Smooth muscle cell (in vitro differentiated cells): ENCODE measurements at regions not wholly inside any gene's neighbourhood (a gene's known extent, or its start where the extent isn't known, plus 50 kb on each side); places are given as distances from the start of the nearest gene placed in this dataset.

Experiments
- DNase-seq: peaks from one replicate; lab custom pipeline; 2025; ENCODE audit not compliant: unreplicated experiment; lab: John Stamatoyannopoulos, UW
- H2AFZ ChIP-seq: fragments of 200-600 bp; sonication (generic); 2 replicates; pipeline ENCODE4 v1.6.0; 2016; ENCODE audit warnings: antibody characterized with exemption, low read depth, mild to moderate bottlenecking
- H3F3A ChIP-seq: fragments of 200-600 bp; sonication (generic); 2 replicates; pipeline ENCODE4 v1.6.0; 2017; ENCODE audit warnings: antibody characterized with exemption, low read depth
- H3K27ac ChIP-seq: fragments of 200-600 bp; sonication (generic); 2 replicates; pipeline ENCODE4 v1.5.1; 2016; ENCODE audit warnings: low read depth, mild to moderate bottlenecking
- H3K27me3 ChIP-seq: fragments of 200-600 bp; sonication (generic); 2 replicates; pipeline ENCODE4 v1.6.1; 2016; ENCODE audit warnings: low read depth, mild to moderate bottlenecking
- H3K36me3 ChIP-seq: fragments of 200-600 bp; sonication (generic); 2 replicates; pipeline ENCODE4 v1.5.1; 2016; ENCODE audit warnings: low read depth
- H3K4me1 ChIP-seq: fragments of 200-600 bp; sonication (generic); 2 replicates; pipeline ENCODE4 v1.5.1; 2016; ENCODE audit warnings: low read depth
- H3K4me2 ChIP-seq: fragments of 200-600 bp; sonication (generic); 2 replicates; pipeline ENCODE4 v1.6.0; 2016; ENCODE audit warnings: mild to moderate bottlenecking
- H3K4me3 ChIP-seq: fragments of 200-600 bp; sonication (generic); 2 replicates; pipeline ENCODE4 v1.5.1; 2016; ENCODE audit warnings: mild to moderate bottlenecking
- H3K79me2 ChIP-seq: fragments of 200-600 bp; sonication (generic); 2 replicates; pipeline ENCODE4 v1.6.0; 2016; ENCODE audit warnings: low read depth, mild to moderate bottlenecking
- H3K9ac ChIP-seq: fragments of 200-600 bp; sonication (generic); 2 replicates; pipeline ENCODE4 v1.6.0; 2016; ENCODE audit warnings: low read depth
- H3K9me3 ChIP-seq: fragments of 200-600 bp; sonication (generic); replicated peaks from 2 replicates; pipeline ENCODE4 v1.5.1; 2016; ENCODE audit warnings: low read depth
- H4K20me1 ChIP-seq: fragments of 200-600 bp; sonication (generic); 2 replicates; pipeline ENCODE4 v1.6.0; 2016; ENCODE audit warnings: low read depth
- WGBS: methylation state at CpG from one replicate; pipeline ENCODE4 v1.1.7; 2016; ENCODE audit warnings: low lambda C conversion rate; 5-methylcytosine and 5-hydroxymethylcytosine counted together
- TF ChIP-seq, protein P1 (sequence below): fragments of 200-600 bp; sonication (generic); IDR thresholded peaks from 2 replicates; pipeline ENCODE4 v1.5.1; 2017; ENCODE audit warnings: borderline replicate concordance, mild to moderate bottlenecking, antibody characterized with exemption; ENCODE audit not compliant: insufficient read depth, poor library complexity, severe bottlenecking

DNA sequence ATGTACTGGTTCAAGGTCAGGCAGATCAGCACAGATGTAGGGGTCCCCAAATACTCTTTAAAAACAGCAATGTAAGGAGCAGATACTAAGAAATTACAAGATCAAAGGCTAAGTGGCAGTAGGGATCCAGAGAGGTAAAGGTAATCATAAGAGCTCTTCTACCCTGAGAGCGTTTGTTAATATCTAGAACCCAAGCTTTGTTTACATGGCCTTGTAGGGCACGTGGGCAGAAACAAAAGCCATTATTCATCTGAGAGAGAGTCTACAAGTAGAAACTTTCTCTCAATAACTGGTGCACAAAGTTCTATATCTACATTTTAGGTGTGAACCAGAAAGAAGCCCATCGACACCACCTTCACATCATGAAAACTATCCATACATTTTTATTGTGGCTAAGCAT lies 225.6 kb upstream of the PCDH10 start:
- H3K36me3 ChIP-seq = no peaks in the 10 kb centered on the region
- no peak overlapping the region for H3K9ac ChIP-seq
- no peaks in the 10 kb centered on the region for H3K4me1 ChIP-seq
- DNase-seq = no peak
- WGBS = 54% methylated on average over 3 of the region's 3 CpGs
- H3F3A ChIP-seq = no peaks in the 10 kb centered on the region
- H4K20me1 ChIP-seq = no peaks in the 10 kb centered on the region
- no peak overlapping the region for H3K4me2 ChIP-seq
- no peaks in the 10 kb centered on the region for H3K9me3 ChIP-seq
- H3K4me3 ChIP-seq = no peak overlapping the region
- H3K27ac ChIP-seq = no peak overlapping the region
- no peaks in the 10 kb centered on the region for H3K79me2 ChIP-seq
- no peak overlapping the region for H2AFZ ChIP-seq
- TF ChIP-seq, protein P1, sequence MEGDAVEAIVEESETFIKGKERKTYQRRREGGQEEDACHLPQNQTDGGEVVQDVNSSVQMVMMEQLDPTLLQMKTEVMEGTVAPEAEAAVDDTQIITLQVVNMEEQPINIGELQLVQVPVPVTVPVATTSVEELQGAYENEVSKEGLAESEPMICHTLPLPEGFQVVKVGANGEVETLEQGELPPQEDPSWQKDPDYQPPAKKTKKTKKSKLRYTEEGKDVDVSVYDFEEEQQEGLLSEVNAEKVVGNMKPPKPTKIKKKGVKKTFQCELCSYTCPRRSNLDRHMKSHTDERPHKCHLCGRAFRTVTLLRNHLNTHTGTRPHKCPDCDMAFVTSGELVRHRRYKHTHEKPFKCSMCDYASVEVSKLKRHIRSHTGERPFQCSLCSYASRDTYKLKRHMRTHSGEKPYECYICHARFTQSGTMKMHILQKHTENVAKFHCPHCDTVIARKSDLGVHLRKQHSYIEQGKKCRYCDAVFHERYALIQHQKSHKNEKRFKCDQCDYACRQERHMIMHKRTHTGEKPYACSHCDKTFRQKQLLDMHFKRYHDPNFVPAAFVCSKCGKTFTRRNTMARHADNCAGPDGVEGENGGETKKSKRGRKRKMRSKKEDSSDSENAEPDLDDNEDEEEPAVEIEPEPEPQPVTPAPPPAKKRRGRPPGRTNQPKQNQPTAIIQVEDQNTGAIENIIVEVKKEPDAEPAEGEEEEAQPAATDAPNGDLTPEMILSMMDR = no peak
- no peaks in the 10 kb centered on the region for H3K27me3 ChIP-seq

DNA sequence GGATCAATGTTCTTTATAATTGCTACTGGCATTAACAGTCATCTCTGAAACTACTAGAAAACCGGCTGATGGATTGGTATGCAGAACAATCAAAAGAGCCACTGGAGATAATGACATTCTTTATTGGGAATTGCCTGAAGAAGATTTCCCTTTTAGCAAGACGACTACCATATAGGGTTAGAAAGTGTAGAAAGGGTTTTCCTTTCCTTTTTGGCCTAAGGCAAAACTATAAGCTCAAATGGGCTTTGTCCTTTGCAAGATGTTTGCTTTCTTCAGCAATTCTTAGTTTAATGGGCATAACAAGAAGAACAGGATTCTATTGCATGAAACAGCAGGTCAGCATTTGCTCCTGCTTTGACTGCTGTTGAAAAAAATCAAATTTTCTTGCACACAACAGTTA lies 214.2 kb upstream of the PCDH10 start:
- Histone ChIP-seq H3K4me3 (no peak overlapping the region), H3K79me2 (no peaks in the 10 kb centered on the region), H3K9ac (no peak overlapping the region), H3K9me3 (no peaks in the 10 kb centered on the region), H3K27me3 (no peaks in the 10 kb centered on the region), H3K4me1 (no peaks in the 10 kb centered on the region), H3F3A (no peaks in the 10 kb centered on the region), H3K36me3 (no peaks in the 10 kb centered on the region), H4K20me1 (no peaks in the 10 kb centered on the region), H2AFZ (no peak overlapping the region), H3K27ac (no peak overlapping the region), H3K4me2 (no peak overlapping the region)
- WGBS = 20% methylated on average over 2 of the region's 2 CpGs
- DNase-seq = no peak
- TF ChIP-seq, protein P1 = no peak

DNA sequence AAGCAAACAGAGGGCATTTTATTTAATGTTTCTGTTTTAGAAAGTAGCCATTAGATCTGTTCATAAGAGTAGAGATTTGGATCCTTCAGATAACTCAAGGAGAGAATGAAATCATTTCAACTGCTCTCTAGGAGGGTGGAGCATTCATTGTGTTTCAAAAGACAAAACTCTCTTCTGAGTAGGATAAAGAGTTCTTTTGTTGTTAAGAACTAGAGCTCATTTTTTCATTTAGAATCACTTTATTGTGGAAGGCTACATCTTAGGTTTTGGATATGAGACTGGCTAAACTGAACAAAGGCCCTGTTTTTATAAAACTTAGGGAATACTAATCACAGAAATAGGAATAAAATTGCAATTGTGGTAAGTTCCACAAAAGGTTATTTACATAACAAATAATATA lies 193.9 kb upstream of the PCDH10 start:
- Histone ChIP-seq H3K27ac (no peak overlapping the region), H3K4me3 (no peak overlapping the region), H3K9ac (no peak overlapping the region), H3K27me3 (no peaks in the 10 kb centered on the region), H3K36me3 (no peaks in the 10 kb centered on the region), H4K20me1 (no peaks in the 10 kb centered on the region), H3K9me3 (no peaks in the 10 kb centered on the region), H3K79me2 (no peaks in the 10 kb centered on the region), H2AFZ (no peak overlapping the region), H3K4me1 (no peaks in the 10 kb centered on the region), H3K4me2 (no peak overlapping the region), H3F3A (no peaks in the 10 kb centered on the region)
- TF ChIP-seq, protein P1 = no peak
- no peak for DNase-seq

DNA sequence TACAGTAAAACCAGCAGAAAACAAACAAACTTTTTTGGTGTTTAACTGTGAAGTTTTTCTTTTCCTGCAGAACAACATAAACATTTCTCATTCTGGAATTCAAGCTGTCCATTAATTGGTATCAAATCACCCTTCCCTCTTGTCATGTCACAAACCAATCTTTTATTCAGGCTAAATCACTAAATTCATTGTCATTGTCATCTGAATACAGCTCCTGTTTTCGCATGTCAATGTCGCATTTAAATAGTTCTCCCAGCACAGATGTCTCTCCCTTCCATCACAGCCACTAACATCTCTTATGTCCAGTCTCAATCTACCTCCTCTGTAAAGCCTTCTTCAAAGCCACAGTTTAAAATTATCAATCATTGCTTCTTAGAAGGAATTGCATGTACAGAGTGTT lies 192.1 kb upstream of the PCDH10 start:
- TF ChIP-seq, protein P1 = no peak
- no peak overlapping the region for H3K9ac ChIP-seq
- no peaks in the 10 kb centered on the region for H3K36me3 ChIP-seq
- no peaks in the 10 kb centered on the region for H3K79me2 ChIP-seq
- no peak overlapping the region for H3K27ac ChIP-seq
- no peaks in the 10 kb centered on the region for H3F3A ChIP-seq
- H3K4me3 ChIP-seq = no peak overlapping the region
- no peak overlapping the region for H3K4me2 ChIP-seq
- H3K4me1 ChIP-seq = no peaks in the 10 kb centered on the region
- no peaks in the 10 kb centered on the region for H3K27me3 ChIP-seq
- H3K9me3 ChIP-seq = no peaks in the 10 kb centered on the region
- H4K20me1 ChIP-seq = no peaks in the 10 kb centered on the region
- 91% methylated on average over 2 of the region's 2 CpGs for WGBS
- no peak for DNase-seq
- H2AFZ ChIP-seq = no peak overlapping the region
